Ureter (tissue), 1 donor: ENCODE measurements at regions not wholly inside any gene's neighbourhood (a gene's known extent, or its start where the extent isn't known, plus 50 kb on each side); places are given as distances from the start of the nearest gene placed in this dataset.

ENCODE experiments used
- DNase-seq: peaks from one replicate; pipeline ENCODE4 v3.0.0-alpha.2; 2020; ENCODE audit warnings: low spot score
- donor health status: DM: yes; HTN: yes; CAD: no.

GRCh38 chr22:27656970-27657369 lies 144.6 kb downstream of the MN1 start:
- DNase-seq, result no peak

- DNase-seq, result no peak
Observed at GRCh38 chr22:27660306-27660705, 141.2 kb downstream of the MN1 start.

GRCh38 chr22:27662359-27663301 lies 138.9 kb downstream of the MN1 start:
- DNase-seq, result peak; percentile 76

- DNase-seq, result no peak
Observed at GRCh38 chr22:27663812-27664211, 137.7 kb downstream of the MN1 start.

GRCh38 chr22:27666272-27666997 lies 135.1 kb downstream of the MN1 start:
- no peak for DNase-seq

- no peak for DNase-seq
Observed at GRCh38 chr22:27667121-27667843, 134.3 kb downstream of the MN1 start.

GRCh38 chr22:27668828-27669797 lies 132.4 kb downstream of the MN1 start:
- no peak for DNase-seq

GRCh38 chr22:27669798-27670599 lies 131.6 kb downstream of the MN1 start:
- no peak for DNase-seq

GRCh38 chr22:27670701-27671412 lies 130.7 kb downstream of the MN1 start:
- DNase-seq, result no peak

GRCh38 chr22:27671413-27671935 lies 130.1 kb downstream of the MN1 start:
- DNase-seq, result no peak

GRCh38 chr22:27672721-27673418 lies 128.7 kb downstream of the MN1 start:
- no peak for DNase-seq

GRCh38 chr22:27673839-27674238 lies 127.7 kb downstream of the MN1 start:
- DNase-seq, result no peak

GRCh38 chr22:27674261-27674923 lies 127.2 kb downstream of the MN1 start:
- DNase-seq, result no peak

GRCh38 chr22:27676545-27677213 lies 124.9 kb downstream of the MN1 start:
- DNase-seq, result no peak

GRCh38 chr22:27677905-27678458 lies 123.6 kb downstream of the MN1 start:
- DNase-seq, result no peak

GRCh38 chr22:27679176-27679575 lies 122.4 kb downstream of the MN1 start:
- DNase-seq, result no peak
